NCI-H345 (cell line): ENCODE measurements at regions not wholly inside any gene's neighbourhood (a gene's known extent, or its start where the extent isn't known, plus 50 kb on each side); places are given as distances from the start of the nearest gene placed in this dataset.
"Not testable (repeated sequence)": the region's sequence is repeated elsewhere in the genome, so short reads cannot be mapped to it uniquely, and the experiment has no call there.

Experiments used
- DNase-seq: peaks from one replicate; lab custom pipeline; 2025; lab: John Stamatoyannopoulos, UW

DNA sequence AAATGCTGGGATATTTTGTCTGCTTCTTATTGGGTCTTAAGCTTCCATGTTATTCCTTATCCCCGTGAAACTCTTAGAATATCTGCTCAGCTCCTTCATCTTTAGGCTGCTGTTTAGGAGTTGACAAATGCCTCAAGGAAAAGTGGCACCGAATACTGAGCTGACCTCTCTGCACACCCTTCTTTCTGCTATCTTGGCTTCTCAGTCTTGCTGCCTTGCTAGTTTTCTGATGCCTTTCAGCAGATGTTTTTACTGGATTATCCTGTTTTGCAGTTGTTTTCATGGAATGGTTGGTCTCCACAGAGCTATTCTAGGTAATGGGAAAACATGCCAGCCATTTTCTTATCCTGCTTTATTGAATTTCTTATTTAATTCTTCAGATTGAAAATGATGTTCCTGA is 86.3 kb downstream of the GYPE start:
- DNase-seq, result no peak

DNA sequence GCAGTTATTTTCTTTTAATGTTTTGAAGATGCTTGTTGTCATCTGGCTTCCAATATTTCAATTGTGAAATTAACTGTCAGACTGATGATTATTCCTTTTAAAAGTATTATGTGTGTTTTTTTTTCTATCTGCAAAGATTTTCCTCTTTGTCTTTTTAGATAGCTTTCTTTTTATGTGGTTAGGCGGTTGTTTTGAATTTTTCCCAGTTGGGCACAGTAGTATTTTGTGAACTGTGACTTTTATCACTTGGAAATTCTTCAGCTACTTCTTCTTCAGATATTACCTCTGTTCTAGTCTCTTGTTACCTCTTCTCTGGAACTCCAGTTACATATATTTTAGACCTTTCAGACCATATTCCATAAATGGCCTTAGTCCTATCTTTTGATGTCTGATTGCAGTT is 87.5 kb downstream of the GYPE start:
- DNase-seq, result not testable (repeated sequence)

DNA sequence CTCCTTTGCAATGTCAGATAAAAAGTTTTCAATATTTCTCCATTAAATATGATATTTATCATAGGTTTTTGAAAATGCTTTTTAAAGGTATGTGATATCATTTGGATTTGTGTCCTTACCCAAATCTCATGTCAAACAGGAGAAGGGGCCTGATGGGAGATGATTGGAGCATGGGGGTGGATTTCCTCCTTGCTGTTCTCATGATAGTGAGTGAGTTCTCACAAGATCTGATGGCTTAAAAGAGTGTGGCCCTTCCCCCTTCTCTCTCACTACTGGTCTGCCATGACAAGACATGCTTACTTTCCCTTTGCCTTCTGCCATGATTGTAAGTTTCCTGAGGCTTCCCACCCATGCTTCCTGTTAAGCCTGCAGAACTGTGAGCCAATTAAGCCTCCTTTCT is 90.0 kb downstream of the GYPE start:
- not testable (repeated sequence) for DNase-seq

- DNase-seq, result not testable (repeated sequence)
Observed at GRCh38 chr4:143813431-143814154, 91.8 kb downstream of the GYPE start.

DNA sequence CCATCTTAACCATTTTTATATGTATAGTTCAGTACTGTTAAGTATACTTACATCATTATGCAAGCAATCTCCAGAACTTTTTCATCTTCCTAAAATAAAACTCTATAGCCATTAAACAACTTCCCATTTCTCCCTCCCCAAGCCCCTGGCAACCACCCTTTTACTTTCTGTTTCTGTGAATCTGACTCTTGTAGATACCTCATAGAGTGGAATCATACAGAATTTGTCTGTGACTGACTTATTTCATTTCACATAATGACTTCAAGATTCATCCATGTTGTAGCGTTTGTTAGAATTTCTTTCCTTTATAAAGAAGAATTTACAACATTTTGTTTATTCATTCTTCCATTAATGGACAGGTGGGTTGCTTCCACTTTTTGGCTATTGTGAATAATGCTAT is 91.2 kb upstream of the FREM3 start:
- DNase-seq, result not testable (repeated sequence)

GRCh38 chr4:143790425-143790824 is 90.0 kb upstream of the FREM3 start:
- DNase-seq, result not testable (repeated sequence)

DNA sequence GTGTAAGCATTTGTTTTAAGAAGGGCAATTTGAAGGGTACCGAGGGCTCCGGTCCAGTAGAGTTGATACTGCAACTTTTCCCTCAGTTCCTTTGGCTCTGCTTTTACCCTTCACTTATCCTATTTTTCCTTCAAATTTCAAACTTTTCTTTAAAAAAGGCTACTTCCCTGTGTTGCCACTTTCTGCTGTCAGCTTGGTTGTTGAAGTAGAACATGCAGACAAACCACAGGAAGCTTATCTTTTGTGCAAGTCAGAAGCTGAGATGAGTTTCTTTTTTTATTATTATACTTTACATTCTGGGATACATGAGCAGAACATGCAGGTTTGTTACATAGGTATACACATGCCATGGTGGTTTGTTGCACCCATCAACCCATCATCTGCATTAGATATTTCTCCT is 89.1 kb upstream of the FREM3 start:
- not testable (repeated sequence) for DNase-seq

DNA sequence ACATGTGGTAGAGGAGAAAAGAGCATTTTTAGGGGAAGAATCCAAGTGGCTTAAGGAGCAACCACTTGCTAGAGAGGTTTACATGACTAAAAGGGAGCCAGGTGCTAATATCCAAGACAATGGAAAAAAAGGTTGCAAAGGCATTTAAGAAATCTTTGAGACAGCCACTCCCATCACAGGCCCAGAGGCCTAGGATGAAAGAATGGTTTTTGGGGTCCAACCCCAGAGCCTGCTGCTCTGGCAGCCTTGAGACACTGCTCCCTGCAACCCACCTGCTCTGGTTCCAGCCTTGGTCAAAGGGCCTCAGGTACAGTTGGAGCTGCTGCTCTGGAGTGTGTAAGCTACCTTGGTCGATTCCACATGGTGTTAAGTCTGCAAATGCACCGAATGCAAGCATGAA is 84.1 kb upstream of the FREM3 start:
- DNase-seq, result no peak

DNA sequence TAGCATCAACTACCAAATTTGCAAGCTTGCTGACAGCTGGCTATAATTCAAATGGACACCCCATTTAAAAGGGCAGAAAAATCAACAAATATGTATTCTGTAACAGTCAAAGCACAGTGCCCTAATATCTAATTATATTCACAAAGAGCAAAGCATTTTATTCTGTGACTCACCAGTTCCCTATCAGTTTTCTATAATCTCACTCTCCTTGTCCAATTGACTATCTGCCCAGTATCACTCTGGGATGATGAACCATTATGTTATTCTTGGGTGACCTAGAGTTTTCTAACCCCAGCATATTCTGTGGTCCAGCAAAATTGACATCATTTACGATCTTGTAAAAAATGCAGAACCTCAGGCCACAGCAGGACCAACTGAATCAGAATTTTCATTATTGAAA is 82.0 kb upstream of the FREM3 start:
- no peak for DNase-seq

DNA sequence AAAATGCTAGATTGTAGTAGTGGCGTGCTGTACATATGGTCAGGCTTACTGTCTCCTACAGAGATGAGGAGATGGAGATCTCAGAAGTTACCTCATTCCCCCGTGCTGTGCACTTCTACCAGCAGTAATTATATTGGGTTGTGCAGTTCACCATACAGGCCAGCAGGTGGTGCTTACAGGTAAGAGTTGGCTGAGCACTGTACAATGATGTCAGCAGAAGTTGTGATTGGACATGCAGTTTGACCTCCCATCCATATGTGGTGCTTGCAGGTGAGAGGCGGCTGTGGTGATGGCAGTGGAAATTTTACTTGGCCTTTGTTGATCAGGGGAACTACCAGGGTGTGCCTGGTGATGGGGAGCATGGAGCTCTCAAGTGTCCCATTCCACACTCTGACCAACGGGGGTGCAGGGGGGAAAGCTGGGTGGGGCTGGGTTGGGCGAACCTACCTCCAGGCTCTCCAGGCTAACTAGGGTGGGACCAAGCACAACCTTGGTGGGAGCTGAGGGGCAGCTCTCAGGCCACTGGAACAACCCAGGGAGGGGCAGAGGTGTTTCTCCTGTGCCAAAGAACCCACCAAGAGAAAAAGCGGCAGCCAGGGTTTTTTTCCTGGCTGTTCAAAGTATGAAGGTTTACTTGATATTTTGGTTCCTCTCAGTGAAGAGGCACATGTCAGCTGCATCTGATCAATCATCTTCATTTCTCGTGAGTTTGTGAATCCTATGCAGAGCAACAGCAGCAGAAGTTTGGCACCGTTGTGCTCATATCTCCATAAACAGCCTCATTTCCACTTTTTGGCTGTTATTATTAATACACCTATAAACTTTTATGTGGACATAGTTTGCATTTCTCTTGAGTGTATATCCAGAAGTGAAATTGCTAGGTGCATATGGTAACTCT is 73.8 kb upstream of the FREM3 start:
- peak; percentile 13 for DNase-seq

- no peak for DNase-seq
Observed at GRCh38 chr4:143771269-143771668, 70.8 kb upstream of the FREM3 start.

DNA sequence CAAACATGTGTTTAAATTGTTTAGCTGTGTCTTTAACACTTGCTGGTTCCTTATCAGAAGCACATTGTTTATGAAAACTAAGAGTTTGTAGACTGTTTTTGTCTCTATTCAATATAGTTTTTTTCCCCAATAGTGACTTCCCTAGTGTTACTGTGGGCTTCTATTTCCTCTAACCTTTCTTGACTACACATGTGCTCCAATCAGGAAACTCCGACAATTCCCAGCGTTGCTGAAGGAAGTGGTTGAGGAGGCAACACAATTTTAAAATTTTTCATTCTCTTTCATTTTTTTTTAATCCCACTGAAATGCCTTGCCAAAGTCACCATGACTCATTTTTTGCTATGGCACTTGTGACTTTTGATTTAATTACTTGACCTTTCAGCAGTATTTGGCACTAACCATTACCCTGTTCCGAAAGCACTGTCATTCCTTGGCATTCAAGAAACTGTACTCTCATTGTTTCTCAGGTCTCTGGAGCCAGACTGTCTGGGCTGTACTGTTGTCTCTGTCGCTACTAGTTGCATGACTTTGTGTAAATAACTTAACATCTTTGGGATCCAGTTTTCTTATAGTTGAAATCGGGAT is 67.6 kb upstream of the FREM3 start:
- DNase-seq, result no peak

DNA sequence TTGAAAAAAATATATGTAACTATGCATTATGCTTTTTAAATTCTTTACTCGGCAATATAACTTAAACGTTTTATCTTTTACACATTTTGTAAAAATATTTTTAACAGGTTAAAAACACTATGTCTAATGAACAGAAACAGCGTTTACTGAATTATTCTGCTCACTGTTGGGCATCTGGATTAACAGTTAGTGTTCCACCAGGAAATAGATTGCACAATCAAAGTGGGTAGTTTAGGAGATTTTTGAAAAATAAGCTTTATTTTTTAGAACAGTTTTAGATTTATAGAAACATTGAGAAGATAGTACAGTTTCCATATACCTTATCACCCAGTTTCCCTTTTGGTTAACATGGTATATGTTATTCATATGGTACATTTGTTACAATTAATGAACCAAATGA is 63.1 kb upstream of the FREM3 start:
- DNase-seq, result no peak

- DNase-seq, result no peak
Observed at GRCh38 chr4:143762511-143762910, 62.0 kb upstream of the FREM3 start.
